ENCODE measurements at regions not wholly inside any gene's neighbourhood (a gene's known extent, or its start where the extent isn't known, plus 50 kb on each side); places are given as distances from the start of the nearest gene placed in this dataset.

DNA sequence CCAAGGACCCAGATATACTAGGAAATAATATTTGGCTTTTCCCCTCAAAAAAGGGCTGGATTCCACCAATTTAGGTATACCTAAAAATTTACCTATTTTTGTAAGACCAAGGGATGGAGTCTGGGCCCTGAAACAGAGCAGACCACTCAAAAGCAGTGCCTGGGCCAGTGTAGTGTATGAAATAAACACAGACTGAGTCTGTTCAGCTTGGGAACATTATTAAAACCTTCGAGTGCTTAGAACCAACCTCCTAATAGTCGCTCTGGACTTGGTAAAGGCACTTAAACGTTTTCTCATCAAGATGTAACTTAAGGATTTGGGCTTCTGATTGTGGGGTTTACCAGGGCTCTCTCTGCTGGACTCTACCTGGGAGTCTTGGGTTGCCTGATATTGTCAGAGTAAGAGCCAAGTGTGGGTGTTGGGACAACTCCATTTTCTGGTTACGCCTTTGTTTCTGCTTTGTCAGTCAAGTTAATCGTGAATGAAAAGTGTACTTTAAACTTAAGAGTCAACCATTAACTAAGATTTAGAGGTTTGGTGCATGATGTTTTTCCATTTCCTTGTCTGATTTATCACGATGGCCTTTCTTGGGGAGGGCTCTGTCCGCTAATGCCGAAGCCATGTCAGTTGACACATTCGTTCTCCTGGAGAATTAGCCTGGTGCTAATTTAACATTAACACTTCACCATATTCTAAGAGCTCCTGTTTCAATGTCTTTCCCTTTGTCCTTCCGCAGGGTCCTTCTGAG is 221.0 kb upstream of the TPM1 start:
- Mint-ChIP-seq H3K27me3 (peaks cover 19% of the 10 kb centered on the region), H3K4me1 (peaks cover 5% of the 10 kb centered on the region), H3K4me3 (no peak overlapping the region), H3K27ac (no peak overlapping the region), H3K36me3 (ENCODE audit: low read depth) (no peaks in the 10 kb centered on the region), H3K9me3 (no peaks in the 10 kb centered on the region)
- no peak for ATAC-seq (replicated peaks)

DNA sequence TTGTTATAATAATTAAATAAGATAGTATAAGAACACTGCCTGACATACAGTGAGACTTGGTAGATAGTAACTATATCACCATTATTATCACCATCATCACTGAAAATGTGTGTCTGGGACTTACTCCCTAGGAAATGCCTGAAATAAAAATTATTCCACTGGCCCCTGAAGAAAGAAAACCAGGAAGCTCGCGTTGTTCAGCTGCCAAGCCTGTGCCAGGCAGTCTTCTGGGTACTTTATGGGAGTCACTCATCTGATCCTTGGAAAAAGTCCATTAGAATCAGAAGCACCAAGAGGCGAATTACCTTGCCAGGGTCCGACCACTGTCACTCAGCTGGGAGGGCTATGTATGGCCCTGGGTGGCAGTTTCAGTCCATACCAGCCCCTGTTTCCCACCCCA is 220.3 kb upstream of the TPM1 start:
- Mint-ChIP-seq H3K4me1 (peaks cover 5% of the 10 kb centered on the region), H3K4me3 (no peak overlapping the region), H3K27ac (no peak overlapping the region), H3K27me3 (peaks cover 23% of the 10 kb centered on the region), H3K9me3 (no peaks in the 10 kb centered on the region), H3K36me3 (ENCODE audit: low read depth) (no peaks in the 10 kb centered on the region)
- ATAC-seq (replicated peaks): no peak

DNA sequence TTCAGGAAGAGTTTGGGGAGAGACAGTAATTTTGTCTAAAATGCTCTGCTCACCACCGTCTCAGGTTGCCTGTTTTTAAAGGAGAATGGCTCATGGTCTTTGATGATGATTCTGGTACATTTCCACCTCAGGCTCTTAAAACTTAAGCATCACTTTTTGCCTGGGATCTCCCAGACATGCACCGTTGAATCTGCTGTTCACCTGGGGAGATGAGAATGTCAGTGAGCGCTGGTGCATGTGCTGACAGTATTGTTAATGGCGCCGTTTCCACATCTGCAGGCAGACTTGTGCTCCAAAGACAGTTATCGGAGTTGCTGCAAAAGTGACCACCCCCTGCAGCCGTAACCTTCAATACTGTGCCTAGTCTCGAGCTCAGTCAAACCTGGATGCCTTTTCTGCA is 219.0 kb upstream of the TPM1 start:
- no peak overlapping the region for H3K4me3 Mint-ChIP-seq
- ATAC-seq (replicated peaks): no peak
- H3K4me1 Mint-ChIP-seq: no peaks in the 10 kb centered on the region
- no peaks in the 10 kb centered on the region for H3K9me3 Mint-ChIP-seq
- no peak overlapping the region for H3K27ac Mint-ChIP-seq
- peaks cover 19% of the 10 kb centered on the region for H3K27me3 Mint-ChIP-seq
- H3K36me3 Mint-ChIP-seq (ENCODE audit: low read depth): no peaks in the 10 kb centered on the region

DNA sequence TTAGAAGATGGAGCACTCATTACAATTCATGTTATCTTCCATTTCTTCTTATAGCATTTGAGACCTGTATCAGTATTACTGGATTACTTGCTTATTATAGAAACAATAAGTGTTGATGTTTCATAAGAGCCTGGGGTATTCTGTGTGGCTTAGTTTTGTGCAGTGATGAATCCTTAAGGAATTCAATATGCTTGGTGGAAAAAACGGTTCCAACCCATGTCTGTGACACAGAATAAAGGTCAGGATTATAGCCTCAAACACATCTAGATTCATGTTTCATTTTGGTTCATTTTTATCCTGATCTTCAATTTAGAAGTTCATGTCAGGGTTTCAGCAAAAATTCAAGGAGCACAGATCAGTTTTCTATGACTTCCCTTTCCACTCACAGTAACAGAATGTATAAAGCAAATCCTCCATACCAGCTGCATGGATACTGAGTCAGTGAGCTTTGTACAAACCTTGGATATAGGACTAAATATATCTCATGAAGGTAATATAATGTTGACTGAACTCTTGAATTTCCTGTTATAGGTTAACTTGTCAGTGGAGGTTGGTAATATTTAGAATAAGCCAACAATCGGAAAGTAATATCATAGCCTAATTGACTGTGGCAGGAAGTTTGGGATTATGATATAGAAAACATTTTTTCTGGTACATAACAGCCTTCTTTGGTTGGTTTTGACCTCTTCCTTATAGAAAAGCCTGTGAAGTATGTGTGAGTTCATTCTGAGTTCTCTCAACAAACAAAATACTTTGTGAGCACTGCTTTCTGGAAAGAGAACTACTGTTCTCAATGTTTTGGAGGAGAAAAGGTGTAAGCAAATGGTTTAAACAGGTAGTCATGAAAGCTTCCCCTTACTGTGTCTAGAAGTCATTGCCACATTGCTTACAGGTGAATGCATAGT is 218.2 kb upstream of the TPM1 start:
- H3K4me1 Mint-ChIP-seq: no peaks in the 10 kb centered on the region
- no peaks in the 10 kb centered on the region for H3K36me3 Mint-ChIP-seq (ENCODE audit: low read depth)
- H3K4me3 Mint-ChIP-seq: no peak overlapping the region
- no peak overlapping the region for H3K27ac Mint-ChIP-seq
- H3K9me3 Mint-ChIP-seq: no peaks in the 10 kb centered on the region
- peaks cover 19% of the 10 kb centered on the region for H3K27me3 Mint-ChIP-seq
- no peak for ATAC-seq (replicated peaks)

DNA sequence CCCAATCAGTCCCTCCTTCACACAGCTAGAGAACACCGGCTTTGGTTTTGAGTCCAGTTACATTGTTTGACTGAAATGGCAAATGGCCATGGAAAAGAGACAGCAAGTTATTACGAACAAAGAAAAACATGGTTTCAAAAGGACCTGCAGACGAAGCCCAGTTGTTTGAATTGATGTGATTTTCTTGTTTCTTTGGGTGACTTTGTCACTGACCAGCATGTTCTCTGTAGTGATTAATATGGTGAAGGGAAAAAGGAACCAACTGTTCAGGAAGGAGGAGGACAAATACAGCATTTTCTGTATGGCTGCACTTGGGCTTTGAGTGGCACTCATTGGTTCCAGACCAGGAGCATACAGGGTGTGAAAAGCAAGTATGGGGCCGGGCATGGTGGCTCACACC is 217.4 kb upstream of the TPM1 start:
- H3K4me1 Mint-ChIP-seq: no peaks in the 10 kb centered on the region
- H3K4me3 Mint-ChIP-seq: no peak overlapping the region
- H3K9me3 Mint-ChIP-seq: no peaks in the 10 kb centered on the region
- peaks cover 14% of the 10 kb centered on the region for H3K27me3 Mint-ChIP-seq
- H3K36me3 Mint-ChIP-seq (ENCODE audit: low read depth): no peaks in the 10 kb centered on the region
- no peak overlapping the region for H3K27ac Mint-ChIP-seq
- ATAC-seq (replicated peaks): no peak

DNA sequence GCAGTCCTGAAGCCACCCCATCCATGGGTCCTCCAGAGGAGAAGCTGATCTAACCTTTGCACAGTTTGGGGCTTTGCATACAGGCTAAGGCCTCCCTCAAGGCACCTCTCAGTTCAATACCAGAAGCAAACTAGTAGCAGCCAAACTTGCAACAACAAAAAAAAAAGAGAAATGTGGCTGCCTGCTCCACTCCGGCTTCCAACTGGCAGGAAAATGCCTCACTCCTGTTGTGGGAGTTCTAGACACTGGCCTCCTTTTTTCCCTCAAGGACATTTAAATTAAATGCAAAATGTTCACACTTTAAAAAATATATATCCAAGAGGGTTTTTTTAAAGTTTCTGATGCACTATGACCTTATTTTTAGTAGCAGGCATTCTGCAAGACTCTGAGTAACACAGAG is 216.0 kb upstream of the TPM1 start:
- Mint-ChIP-seq H3K9me3 (no peaks in the 10 kb centered on the region), H3K4me1 (no peaks in the 10 kb centered on the region), H3K4me3 (no peak overlapping the region), H3K36me3 (ENCODE audit: low read depth) (no peaks in the 10 kb centered on the region), H3K27ac (no peak overlapping the region), H3K27me3 (peaks cover 14% of the 10 kb centered on the region)
- ATAC-seq (replicated peaks): no peak

DNA sequence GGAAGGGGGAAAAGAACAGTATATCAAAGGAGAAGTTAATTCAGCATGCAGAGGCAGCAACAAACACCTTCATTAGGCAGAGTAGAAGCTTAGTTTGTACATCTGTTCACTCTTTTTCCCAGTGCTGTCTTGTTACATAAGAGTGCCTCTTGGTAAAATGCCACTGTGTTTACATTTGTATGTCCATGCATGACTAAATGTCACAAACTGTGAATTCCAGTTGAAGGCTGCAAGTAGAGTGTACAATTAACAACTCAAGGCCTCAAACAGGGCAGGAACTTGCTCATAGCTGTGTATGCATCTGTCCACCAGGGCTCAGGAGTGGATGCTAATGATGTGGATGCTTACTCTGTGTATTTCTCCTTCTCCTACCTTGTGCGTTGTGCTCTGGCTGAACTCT is 214.2 kb upstream of the TPM1 start:
- no peak for ATAC-seq (replicated peaks)
- Mint-ChIP-seq H3K27ac (no peak overlapping the region), H3K4me1 (no peaks in the 10 kb centered on the region), H3K27me3 (peaks cover 11% of the 10 kb centered on the region), H3K9me3 (no peaks in the 10 kb centered on the region), H3K36me3 (ENCODE audit: low read depth) (no peaks in the 10 kb centered on the region), H3K4me3 (no peak overlapping the region)

DNA sequence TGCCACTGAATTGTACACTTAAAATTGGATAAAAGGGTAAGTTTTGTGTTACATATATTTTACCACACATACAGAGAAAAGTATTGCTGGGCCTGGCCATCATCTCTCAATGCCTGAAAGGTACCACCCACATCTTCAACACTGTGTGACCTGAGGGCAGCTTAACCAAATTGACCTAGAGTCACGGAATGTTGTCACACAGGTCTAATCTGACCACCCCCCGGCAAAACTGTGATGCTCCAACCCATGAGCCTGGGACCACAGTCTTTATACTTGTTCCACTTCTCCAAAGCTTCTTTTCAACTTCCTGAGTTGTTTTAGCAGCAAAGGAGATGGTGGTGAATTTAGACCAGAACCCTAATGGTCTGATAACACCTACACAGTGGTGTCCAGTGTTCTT is 210.3 kb upstream of the TPM1 start:
- H3K4me1 Mint-ChIP-seq: no peaks in the 10 kb centered on the region
- no peaks in the 10 kb centered on the region for H3K36me3 Mint-ChIP-seq (ENCODE audit: low read depth)
- ATAC-seq (replicated peaks): no peak
- H3K27ac Mint-ChIP-seq: no peak overlapping the region
- H3K9me3 Mint-ChIP-seq: no peaks in the 10 kb centered on the region
- no peaks in the 10 kb centered on the region for H3K27me3 Mint-ChIP-seq
- H3K4me3 Mint-ChIP-seq: no peak overlapping the region

DNA sequence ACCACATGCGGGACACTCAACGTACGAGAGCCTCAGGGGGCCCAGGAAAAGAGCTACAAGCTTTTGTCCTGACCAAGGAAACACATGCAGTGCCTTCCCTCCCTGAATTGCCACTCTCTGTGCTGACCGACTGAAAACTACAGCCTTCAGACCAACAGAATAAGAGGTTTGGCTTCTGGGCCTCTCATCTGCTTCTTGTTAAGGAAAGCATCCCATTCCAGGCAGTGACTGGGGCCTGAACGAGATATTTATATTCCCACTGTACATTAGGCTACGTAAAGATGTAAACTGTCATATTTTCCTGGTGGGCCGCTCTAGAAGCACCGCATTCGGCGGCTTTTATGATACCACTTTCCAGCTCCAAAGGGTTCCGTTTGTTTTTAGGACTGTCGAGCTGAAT is 208.9 kb upstream of the TPM1 start:
- Mint-ChIP-seq H3K27me3 (no peaks in the 10 kb centered on the region), H3K4me1 (no peaks in the 10 kb centered on the region), H3K4me3 (no peak overlapping the region), H3K36me3 (ENCODE audit: low read depth) (no peaks in the 10 kb centered on the region), H3K9me3 (no peaks in the 10 kb centered on the region), H3K27ac (no peak overlapping the region)
- ATAC-seq (replicated peaks): no peak

DNA sequence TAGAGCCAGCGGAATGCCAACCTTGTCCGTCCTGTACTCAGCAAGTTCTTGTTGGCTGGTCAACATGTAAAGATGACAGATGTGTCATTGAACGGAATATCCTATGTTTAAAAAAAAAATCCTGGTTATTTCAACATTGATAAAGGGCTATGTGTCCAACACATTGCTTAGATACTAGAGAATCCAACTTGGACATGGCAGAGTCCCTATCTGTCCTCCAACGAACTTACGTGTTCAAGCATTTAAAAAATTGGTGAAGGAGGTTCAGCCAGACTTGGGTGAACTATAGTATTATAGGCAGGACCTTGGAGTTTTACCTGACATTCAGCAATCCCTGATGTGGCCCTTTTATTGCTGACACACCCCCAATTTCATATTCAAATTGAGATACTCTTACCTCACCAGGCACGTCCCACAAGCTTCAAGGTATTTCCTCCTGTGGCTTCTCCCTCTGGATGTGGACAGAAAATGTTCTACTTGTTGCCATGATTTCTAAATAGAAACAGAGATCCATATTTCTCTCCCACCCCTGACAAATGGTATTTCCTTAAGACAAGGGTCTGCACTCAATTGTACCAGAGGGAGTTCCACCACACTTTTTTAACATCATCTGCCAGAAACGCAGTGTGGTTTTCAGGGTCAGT is 207.7 kb upstream of the TPM1 start:
- no peak overlapping the region for H3K27ac Mint-ChIP-seq
- ATAC-seq (replicated peaks): no peak
- no peaks in the 10 kb centered on the region for H3K9me3 Mint-ChIP-seq

DNA sequence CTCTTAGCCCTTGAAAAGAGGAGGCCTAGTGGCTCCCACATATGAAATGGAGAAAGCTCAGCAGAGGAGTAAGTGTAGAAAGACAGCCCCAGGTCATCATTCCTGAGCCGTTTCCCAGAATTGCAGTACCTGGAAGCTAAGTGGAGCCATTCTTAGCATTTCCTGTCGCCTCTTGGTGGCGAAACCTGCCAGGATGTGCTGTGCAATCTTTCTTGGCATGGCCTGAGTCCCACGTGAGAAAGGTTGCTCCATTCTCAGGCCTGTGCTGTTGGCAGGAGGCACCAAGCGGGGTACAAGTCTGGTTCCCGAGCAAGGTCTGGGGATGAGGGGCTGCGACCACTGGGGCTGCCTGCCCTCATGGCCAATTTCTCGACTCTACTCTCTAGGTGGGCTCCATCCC is 207.2 kb upstream of the TPM1 start:
- H3K9me3 Mint-ChIP-seq: no peaks in the 10 kb centered on the region
- H3K27ac Mint-ChIP-seq: no peak overlapping the region
- no peaks in the 10 kb centered on the region for H3K27me3 Mint-ChIP-seq
- no peak overlapping the region for H3K4me3 Mint-ChIP-seq
- H3K36me3 Mint-ChIP-seq (ENCODE audit: low read depth): no peaks in the 10 kb centered on the region
- ATAC-seq (replicated peaks): no peak
- H3K4me1 Mint-ChIP-seq: no peaks in the 10 kb centered on the region

More for the DNA sequence above, 207.7 kb upstream of the TPM1 start:
- no peak overlapping the region for H3K4me3 Mint-ChIP-seq
- H3K4me1 Mint-ChIP-seq: no peaks in the 10 kb centered on the region
- H3K36me3 Mint-ChIP-seq (ENCODE audit: low read depth): no peaks in the 10 kb centered on the region
- no peaks in the 10 kb centered on the region for H3K27me3 Mint-ChIP-seq

DNA sequence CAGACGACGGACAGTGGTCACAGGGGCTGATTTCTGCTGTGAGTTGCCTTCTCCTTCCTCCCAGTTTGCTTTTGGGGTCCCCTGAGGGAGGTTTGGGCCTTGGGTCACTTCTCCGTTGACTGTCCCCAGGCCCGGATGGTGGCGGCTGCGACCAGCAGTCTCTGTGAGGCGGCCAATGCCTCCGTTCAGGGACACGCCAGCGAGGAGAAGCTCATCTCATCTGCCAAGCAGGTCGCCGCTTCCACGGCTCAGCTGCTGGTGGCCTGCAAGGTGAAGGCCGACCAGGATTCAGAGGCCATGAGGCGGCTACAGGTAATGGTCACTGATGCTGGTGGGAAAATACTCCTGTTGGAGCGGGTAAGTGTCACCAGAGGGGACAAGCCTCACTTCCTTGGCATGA is 206.8 kb upstream of the TPM1 start:
- no peak for ATAC-seq (replicated peaks)
- Mint-ChIP-seq H3K4me1 (no peaks in the 10 kb centered on the region), H3K27me3 (no peaks in the 10 kb centered on the region)

DNA sequence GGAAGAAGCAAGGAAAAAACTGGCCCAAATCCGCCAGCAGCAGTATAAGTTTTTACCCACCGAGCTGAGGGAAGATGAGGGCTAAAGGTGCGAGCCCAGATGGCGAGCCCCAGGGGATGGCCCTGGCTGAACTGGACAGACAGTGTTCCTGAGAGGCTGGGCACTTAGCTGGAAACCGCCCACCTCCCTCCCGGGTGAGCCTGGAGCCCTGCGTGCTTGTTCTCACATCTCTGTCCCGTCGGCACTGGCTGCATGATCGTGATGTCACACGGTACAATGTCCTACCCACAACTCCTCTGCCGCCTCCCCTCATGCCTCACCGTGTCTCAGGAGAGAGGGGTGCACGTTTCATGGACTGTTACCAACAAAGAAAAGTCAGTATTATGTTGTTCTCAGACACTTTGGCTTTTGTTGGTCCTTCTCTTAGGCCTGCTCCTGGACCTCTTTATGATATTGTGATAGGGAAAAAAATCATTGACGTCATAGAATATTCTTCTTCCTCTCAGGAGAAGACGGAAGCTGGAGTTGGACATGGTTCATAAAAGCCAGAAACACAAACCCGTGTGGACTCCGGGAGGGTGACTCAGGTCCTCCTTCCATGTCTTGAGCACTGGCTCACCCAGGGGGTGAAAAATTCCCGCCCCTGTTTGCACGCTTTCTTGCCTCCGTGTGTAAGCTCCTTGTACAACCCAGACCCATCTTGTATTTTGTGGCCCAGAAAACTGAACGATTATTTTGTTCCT is 201.8 kb upstream of the TPM1 start:
- H3K27me3 Mint-ChIP-seq: peaks cover 7% of the 10 kb centered on the region
- no peaks in the 10 kb centered on the region for H3K36me3 Mint-ChIP-seq (ENCODE audit: low read depth)
- H3K27ac Mint-ChIP-seq: no peak overlapping the region
- ATAC-seq (replicated peaks): no peak
- no peak overlapping the region for H3K4me3 Mint-ChIP-seq
- H3K4me1 Mint-ChIP-seq: no peaks in the 10 kb centered on the region
- no peaks in the 10 kb centered on the region for H3K9me3 Mint-ChIP-seq

More for the DNA sequence above, 206.8 kb upstream of the TPM1 start:
- H3K9me3 Mint-ChIP-seq: no peaks in the 10 kb centered on the region
- no peak overlapping the region for H3K4me3 Mint-ChIP-seq
- no peak overlapping the region for H3K27ac Mint-ChIP-seq
- no peaks in the 10 kb centered on the region for H3K36me3 Mint-ChIP-seq (ENCODE audit: low read depth)

DNA sequence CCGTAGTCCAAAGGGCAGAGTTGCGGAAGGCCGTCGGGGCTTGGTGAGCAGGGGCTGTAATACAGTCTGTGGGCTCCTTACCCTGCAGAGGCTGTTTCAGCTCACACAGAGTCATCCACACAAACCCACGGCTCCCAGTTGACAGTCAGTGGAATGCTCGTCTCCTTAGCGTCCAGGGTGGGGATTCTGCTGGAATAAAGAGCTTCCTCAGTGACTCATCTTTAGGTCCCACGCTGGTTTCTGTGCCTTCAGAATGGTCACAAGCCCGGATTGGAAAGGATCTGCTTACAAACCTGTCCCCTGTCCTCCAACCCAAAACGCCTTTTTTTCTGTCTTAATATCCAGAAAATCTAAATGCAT is 201.3 kb upstream of the TPM1 start:
- H3K36me3 Mint-ChIP-seq (ENCODE audit: low read depth): no peaks in the 10 kb centered on the region
- peaks cover 8% of the 10 kb centered on the region for H3K27me3 Mint-ChIP-seq
- H3K27ac Mint-ChIP-seq: no peak overlapping the region
- no peak for ATAC-seq (replicated peaks)
- no peaks in the 10 kb centered on the region for H3K4me1 Mint-ChIP-seq
- H3K4me3 Mint-ChIP-seq: no peak overlapping the region
- H3K9me3 Mint-ChIP-seq: no peaks in the 10 kb centered on the region

Data from activated T-helper 17 cell treated with anti-CD3 and anti-CD28 coated beads, Interleukin-2, amount 50 U/mL, for 72 hours (primary cell).